Fibroblast of skin of back (primary cell): ENCODE measurements at regions not wholly inside any gene's neighbourhood (a gene's known extent, or its start where the extent isn't known, plus 50 kb on each side); places are given as distances from the start of the nearest gene placed in this dataset.

Experiments used
- DNase-seq: peaks from one replicate; pipeline ENCODE4 v3.0.0-alpha.2; 2013

DNA sequence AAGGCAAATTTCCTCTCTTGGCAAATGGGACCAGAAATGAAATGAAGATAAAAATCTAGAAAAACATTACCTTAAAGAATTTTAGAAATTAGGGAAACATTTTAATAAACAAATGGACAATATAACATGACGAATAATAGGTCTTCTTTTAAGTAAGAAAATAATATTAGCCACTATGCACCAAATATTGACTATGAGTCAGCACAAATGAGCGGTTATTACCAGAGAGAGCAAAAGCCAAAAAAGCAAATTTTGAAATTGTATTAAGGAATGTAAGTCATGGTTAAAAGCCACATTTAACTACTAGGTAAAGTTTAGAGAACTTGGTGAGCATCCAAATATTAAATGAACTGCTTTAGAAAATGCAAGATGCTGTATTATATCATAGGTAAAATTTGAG, 376.6 kb upstream of the JAG1 start:
- DNase-seq, result no peak

DNA sequence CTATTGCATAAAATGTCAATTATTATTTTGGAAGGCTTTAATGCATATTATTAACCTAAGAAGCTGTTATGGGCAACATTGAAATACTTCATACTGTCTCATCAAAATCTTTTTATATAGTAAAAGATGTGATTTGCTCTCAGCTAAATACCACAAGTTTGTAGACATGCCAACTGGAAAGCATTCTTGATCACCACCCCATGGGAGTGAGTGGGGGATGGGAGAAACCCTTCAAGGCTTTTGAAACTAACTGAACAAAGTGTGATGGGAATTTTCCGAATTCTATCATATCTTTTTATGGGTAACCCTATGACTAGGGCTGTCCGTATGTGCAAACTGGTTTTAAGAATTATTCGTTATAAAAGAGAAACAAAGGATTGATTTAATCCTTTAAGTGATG, 377.3 kb upstream of the JAG1 start:
- peak; percentile 42 for DNase-seq

DNA sequence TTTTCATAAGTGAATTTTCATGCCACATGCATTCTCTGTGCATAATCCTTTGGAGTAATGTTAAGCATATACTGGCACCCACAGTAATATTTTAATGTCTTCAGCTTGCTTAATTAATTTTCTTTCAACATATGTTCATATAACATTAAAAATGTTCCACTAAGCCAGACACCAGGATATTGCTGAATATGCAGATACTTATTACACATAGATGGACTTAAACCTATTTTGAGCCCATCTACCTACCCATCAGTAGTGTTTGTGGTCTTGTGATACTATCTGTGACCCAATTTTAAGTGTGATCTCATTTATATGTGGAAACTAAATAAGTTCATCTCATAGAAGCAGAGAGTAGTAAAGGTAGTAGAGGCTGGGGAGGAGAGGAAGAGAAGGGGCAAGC, 379.5 kb upstream of the JAG1 start:
- DNase-seq, result no peak

DNA sequence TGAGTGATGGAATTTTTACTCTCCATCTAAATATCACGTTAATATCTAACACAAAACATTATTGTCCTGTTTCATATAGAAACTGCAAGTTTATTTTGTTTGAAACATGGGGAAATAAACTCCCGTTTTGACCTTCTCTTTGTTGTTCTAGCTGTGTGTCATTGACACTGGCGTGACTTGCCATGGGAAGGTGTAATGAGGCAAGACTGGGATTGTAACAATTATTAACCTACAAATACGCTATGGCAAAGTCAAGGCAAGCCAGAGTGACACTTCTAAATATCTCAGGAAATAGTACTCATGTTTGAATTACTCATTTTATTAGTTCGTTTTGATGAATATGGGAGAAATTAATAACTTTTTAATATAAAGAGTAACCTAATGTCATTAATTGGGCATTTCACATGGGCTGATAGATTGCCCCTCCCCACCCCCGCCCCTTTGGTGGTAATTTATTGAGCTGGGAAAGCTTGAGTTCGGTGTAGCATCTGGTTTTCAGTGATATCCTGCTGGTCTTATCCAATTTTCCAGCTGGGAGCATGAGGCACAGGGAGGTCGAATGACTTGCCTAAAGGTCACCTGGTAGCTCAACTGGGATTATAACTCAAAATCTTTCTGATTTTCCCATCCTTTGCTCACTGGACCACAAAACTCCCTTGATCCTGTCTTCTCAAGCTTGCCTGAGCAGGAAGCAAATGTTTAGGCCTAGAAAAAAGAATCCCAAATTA, 380.6 kb upstream of the JAG1 start:
- DNase-seq, result no peak

DNA sequence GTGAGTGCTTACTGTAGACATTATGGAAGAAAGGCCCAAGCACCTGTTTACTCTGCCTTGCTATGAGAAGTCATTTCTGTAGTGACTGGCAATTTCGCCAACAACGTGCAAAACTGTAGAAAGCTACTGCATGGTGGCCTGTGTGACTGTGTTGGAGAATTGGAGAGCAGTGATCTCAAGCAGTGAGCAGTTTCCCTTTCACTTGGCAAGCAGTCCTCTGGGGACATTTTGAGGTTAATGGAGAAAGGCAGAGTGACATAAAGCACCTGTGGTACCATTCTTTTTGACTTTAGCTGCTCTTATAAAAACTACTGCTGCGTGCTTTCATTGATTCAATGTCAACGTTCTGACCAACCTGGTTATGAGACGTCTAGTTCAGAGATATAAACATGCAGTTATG, 382.6 kb upstream of the JAG1 start:
- no peak for DNase-seq

DNA sequence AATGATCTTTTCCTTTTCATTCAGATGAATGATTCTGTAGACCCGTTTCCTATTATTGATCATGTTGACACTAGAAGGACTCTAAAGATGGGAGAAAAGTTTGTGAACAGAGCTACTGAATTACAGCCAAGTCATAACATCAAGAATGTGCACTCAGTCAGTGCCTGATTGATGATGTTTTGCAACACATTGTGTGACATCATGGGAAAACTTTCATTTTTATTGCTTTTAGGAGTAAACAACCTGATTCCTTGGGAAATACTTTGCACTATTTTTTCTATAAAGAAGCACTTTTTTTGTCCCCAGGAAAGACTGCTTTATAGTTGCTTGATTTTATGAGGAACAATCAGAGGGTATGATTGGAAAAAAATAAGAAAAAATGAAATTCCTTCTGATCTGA, 383.8 kb upstream of the JAG1 start:
- DNase-seq, result no peak

DNA sequence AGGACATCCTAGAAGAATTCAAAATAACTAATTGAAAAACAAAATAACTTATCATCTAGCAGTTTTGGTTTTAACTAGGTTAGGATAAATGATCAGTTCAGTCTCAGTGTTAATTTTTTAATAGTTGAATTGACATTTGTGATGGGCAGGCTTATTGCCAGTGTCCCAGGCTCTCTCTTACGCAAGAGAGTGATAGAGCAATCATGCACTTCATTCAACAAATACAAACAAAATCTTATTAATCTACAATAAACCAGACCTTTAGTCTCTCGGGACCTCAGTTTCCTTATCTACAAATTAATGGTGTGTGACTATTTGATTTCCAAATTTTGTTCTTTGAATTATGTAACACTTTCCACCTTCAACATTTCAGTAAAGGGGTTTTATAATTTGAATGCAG, 385.9 kb upstream of the JAG1 start:
- no peak for DNase-seq

DNA sequence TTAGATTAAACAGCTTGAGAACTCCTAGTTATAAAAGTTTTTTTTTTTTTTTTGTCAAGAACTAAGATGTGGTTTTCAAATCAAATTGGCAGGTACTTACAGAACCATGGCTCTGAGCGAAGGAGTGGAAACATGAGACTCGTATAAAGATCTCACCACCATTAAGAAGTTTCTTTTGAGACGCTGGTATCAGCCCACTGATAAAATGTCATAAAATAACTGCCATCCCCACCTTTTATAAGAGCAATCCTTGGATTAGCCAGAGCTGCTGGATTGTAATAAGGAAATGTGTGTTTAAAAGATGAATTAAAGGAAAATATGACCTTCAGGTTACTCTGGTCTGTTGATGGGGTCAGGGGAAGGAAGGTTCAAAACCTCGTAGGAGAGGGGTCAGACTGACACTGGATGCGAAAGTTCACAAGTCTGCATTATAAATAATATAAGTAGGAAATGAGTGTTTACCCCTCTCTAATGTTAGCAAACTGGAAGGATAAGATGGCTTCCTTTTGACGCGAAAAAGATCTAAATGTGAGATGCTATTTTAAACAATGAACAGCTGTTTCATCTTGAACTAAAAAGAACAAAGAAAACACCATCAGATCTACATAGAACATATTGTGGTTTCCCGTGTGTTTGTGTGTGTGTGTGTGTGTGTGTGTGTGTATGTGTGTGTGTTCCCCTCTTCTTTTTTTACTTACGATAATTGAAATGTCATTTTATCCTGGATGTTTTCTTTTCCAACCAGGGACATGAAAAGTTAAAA, 386.8 kb upstream of the JAG1 start:
- no peak for DNase-seq

DNA sequence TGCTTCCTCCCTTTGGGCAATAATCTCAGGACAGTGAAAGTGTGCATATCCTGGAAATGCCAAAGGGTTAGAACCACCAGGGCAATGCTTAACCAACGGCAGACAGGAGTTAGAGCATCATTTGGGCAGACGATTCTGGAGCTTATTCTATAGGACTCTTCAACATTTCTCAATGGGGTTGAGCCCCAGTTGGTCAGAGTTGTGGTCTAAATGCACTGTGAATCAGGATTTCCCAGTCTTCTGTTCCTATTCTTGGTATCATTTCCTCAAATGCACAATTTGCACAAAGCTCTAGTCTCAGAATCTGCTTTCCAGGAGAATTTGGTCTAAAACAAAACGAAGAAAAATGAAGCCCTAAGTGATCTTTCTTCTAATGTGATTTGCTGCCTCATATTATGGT, 389.6 kb upstream of the JAG1 start:
- no peak for DNase-seq

DNA sequence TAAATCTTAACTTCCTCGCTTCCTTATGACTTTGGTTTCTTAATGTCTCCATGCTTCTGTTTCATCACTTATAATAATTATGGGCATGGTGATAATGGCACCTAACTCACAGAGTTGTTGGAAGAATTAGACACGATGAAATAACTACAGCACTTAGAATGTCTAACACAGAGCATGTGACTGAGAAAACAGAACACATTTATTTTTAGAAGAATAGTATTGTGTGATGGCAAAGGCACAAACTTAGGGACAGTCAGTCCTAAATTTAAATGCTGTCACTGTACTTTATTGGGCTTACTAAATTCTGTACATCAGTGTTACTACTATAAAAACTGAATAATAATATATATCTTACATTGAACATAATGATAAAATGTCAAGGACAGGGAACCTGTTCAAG, 391.1 kb upstream of the JAG1 start:
- DNase-seq, result no peak

DNA sequence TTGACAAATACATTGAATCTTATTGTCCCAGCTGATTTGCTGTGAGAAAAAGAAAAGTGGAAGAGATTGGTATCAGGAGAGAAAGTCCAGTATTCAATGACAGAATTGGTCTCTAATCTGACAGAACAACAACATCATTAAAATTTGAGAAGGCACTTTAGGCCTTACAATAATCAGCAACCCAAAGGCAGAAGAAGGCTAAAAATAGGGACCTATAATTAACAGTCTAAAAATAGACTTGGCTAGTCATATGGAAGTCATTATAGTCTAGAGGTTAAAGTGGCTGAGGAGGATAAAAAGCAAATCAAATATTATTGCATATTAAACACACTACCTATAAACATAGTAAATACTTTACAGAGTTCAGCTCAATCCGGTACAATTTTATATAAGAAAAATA, 393.6 kb upstream of the JAG1 start:
- DNase-seq, result peak; percentile 17

DNA sequence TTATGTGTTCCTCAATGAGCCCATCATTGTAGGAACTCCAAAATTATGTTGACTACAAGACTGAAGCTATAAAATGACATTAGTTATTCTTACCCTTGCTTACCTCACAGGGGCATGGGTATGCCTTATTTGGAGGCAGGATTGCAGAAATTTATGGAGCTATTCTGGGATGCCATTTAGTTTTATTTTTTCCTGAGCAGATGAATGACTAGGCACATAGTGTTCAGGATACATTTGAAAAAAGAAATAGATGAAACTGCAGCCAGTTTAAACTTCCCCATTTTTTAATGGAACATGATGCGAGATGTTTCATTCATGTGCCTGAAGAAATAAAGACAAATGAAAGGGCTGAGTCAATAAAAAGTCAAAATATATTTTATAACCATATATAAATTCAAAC, 399.2 kb upstream of the JAG1 start:
- no peak for DNase-seq

DNA sequence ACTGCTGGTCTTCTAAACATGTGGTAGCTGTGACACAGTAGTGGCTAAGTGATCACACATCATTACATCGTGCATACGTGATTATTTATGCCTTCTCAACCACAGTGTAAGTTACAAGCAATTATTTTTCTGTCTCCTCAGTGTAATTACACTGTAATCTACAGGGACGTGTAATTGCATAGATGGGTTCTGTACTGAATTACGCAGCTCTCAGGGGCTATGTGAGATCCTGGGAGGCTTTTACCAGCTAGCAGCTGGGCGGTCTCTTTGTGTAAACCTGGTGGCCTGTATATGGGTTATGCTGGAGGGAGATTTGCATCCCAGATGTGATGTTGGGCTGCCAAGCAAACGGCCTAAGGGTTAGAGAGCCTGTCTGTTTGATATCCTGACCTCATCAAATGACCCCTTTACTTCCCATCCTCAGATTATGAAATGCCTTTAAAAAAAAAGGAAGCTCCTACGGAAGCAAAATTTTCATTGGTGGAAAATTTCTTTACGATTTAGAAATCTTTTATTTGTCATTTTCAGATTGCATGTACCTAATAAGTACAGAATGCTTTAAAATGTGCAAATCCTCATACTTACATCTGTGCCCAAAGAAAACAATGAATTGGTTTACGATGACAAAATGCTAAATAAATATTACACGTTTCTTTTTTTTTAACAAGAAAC, 402.8 kb upstream of the JAG1 start:
- no peak for DNase-seq

DNA sequence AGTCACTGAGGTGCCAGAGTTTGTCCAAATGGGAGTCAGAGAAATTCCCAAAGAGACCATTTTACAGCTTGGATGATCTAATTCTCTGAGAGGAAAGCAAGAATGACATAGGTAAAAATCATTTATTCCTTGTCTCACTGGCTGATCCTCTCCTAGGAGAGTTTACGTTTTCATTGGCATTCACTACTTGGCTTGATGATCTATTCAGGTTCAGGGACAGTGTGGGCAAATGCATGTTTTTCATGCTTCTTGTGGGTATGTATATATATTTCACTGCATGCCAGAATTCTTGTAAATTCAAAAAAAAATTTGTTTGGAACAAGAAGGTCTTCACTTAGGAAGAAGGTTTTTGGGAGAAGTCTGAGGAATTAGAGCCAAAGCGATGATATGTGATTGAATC, 403.4 kb upstream of the JAG1 start:
- peak; percentile 51 for DNase-seq

DNA sequence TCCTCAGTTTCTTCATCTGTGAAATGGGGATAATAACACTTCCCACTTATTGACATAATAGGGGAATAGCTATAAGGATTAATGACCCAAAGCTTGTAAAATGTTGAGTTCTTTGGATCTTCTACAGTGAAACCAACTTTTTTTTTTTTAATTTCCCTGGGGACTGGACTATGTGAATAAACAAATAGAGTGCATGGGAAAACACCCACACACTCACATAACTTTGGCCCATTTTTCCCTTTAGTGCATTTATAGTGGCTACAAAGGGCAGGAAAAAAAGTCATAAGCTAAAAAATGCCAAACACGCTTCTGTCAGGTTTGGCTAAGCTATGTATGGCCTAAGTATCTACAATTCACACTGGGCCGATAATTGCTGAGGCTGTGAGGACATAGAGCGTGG, 406.2 kb upstream of the JAG1 start:
- no peak for DNase-seq

DNA sequence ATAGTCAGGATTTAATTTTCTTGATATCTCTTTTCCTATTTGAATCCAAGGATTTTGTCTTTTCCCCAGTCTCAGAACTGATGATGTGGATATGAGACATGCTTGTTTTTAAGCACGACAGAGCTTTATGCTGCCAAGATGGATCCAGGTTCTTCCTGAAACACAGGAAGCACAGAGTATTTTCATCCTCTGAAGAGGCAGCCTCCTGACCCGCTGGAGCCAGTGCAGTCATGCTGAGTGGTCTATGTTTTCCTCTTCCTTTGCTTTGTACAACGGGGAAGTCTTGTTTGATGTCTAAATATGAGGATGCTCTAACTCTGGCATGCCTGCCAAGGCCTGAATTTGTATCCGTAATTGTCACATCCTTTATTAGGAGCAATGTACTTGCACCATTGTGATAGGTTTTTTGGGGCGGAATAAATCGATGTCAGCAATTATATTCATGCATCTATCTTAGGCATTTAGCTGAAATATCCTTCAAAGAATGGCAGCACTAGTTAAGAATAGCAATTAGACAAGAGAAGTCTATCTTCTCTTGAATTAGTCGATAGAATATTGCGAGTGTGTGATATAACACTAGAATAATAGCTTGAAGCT, 407.1 kb upstream of the JAG1 start:
- no peak for DNase-seq

DNA sequence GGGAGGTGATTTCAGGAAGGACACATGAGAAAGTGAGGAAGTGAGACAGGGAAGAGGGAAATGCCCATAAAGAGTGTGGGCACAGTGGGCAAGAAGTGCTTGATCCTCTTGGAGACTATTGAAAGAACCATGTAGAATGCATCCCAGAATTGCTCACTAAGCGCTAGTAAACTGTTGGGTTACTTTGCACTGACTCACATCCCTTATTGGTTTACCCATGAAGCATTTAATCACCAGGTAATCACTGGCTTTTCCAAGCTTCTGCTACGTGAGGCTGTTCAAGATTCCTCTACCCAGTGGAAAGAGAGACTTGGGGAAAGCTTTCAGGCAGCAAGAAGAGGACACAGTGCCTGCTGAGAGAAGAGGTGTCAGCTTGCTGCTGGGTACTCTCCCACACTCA, 410.0 kb upstream of the JAG1 start:
- DNase-seq, result no peak

DNA sequence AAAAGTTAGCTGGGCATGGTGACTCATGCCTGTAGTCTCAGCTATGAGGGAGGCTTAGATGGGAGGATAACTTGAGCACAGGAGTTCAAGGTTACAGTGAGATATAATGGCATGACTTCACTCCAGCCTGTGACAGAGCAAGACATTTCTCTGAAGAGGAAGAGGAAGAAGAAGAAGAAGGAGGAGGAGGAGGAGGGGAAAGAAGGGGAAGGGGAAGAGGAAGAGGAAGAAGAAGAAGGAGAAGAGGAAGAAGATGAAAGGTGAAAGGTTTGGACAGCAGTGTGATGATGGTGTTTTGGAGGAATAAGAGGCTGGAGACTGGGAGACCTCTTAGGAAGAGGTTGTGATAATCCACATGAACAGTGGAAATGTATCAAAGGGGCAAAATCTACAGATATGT, 410.7 kb upstream of the JAG1 start:
- no peak for DNase-seq

DNA sequence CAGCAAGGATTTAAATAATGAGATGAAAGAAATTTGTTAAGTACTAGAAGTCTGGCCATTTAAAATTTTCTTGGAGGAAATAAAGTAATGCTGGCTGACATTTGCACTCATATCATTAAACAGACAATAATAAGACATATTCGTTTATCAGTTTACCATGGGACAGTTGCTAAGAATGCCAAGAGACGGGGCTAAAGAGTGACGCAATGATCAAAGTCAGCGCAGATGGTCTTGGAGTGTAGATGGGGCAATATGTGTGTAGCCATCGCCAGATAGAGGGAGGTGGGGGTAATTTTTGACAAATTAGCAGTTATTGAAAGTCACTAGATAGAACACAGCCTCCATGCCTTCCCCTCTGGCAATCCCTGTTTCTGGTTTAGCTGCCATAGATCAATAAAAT, 413.2 kb upstream of the JAG1 start:
- DNase-seq, result no peak

DNA sequence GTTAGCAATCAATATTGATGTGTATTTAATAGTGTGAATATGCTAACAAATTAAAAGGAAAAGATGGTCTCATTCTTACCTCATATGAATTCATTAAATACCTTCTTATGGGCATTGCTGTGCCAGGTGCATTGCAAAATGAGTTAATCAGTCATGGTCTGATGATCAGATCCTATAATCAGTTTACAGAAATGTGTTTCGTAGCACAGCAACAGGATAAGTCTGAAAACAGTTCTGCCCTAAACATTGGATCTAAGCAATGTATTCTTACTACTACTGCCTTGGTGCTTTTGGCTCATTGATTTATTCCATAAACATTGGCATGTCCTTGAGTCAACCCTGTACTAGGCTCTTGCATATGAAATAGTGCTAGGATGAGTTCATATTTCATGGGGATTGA, 417.0 kb upstream of the JAG1 start:
- no peak for DNase-seq

DNA sequence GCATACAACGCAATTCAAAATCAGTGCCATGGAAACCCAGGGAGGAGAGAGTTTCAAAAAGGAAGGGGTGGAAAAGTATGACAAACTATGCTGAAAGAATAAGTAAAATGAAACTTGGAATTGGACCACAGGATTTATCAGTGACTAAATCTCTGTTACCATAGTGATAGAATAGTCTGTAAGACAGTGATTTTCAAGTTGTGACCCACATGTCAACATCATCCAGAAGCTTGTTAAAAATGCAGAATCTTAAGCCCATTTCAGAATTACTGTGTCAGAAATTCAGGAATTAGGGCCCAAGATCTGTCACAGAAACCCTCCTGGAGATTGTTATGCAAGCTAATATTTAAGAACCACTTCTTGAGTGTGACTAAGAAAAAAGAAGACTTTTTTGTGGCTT, 417.7 kb upstream of the JAG1 start:
- DNase-seq, result peak; percentile 56

DNA sequence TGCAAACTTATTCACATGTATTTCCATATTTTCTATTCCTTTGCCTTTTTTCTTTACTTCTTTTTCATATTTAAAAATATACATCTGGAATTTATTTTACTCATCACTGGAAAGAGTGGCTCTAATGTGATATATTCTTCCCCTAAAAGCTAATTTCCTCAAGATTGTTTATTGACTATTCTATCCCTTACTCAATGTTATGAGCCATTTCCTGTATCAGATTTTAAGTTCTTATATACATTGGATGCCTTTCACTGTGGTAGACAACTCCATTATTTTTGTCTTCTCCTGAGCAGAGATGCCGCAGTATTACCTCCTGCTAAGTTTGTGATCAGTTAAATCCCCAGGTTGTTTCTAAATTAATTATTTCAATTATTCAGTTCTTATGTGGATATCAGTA, 418.4 kb upstream of the JAG1 start:
- peak; percentile 34 for DNase-seq

DNA sequence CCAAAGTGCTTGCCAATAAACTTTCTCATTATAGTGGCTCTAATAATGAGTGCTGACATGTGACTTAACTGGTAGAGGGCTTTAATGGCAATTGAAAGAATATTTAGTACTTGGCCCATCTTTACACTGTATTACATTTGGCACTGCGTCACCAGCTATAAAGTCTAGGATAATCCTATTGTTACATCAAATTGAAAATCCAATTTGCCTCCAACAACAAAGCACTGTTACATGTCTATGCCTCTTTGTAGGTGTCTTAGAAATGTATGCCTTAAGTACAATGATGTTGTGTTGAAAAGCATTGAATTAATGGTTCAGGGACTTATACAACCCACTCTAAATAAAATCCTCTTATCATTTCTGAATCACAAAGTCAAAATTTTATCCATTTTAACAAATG, 420.4 kb upstream of the JAG1 start:
- DNase-seq, result no peak

DNA sequence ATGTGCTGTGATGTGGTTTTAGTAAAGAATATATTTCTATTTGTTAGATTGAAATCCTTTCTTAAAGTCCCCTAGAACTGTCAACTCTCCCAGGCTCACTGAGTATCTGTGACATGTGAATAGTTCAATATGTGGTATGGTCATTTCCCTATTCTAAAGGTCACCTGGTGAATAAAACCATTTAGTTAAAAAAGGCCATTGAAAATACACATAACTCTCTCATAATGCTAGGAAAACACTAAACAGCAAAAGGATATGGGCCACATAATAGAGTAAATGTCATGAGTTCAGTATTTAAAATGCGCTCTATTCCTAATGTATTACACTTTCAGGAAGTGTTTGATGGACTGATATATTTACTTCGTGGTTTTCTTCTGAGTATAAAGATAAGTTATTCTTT, 420.9 kb upstream of the JAG1 start:
- no peak for DNase-seq
